Liver (tissue), 8 donors: ENCODE measurements at regions not wholly inside any gene's neighbourhood (a gene's known extent, or its start where the extent isn't known, plus 50 kb on each side); places are given as distances from the start of the nearest gene placed in this dataset.

ENCODE experiments used
- DNase-seq: peaks from one replicate; pipeline ENCODE4 v3.0.0-alpha.2; 2017; ENCODE audit warnings: low spot score
- H3K27ac ChIP-seq, 2 donors: one replicate each; pipeline ENCODE4 v1.7.0; 2013; ENCODE audit warnings: inconsistent platforms in 2 of 2, low read length in 2 of 2, control low read depth in 1 of 2, low read depth in 1 of 2, mild to moderate bottlenecking in 1 of 2
- H3K27me3 ChIP-seq, 4 donors: one replicate each; pipeline versions ENCODE4 v1.6.1 to v1.7.0; 2013; ENCODE audit warnings: low read length in 3 of 4, inconsistent platforms in 1 of 4, mild to moderate bottlenecking in 1 of 4, moderate library complexity in 1 of 4; ENCODE audit not compliant: control insufficient read depth in 4 of 4, insufficient read depth in 4 of 4
- H3K36me3 ChIP-seq, 4 donors: one replicate each; pipeline versions ENCODE4 v1.6.1 to v1.7.0; 2013; ENCODE audit warnings: low read length in 3 of 4, mild to moderate bottlenecking in 3 of 4, low read depth in 1 of 4, moderate library complexity in 1 of 4; ENCODE audit not compliant: control insufficient read depth in 4 of 4, insufficient read depth in 3 of 4
- H3K4me1 ChIP-seq, 4 donors: one replicate each; pipeline versions ENCODE4 v1.6.1 to v1.7.0; 2013; ENCODE audit warnings: low read length in 3 of 4, mild to moderate bottlenecking in 3 of 4, moderate library complexity in 1 of 4; ENCODE audit not compliant: control insufficient read depth in 4 of 4, insufficient read depth in 4 of 4
- H3K4me3 ChIP-seq, 3 donors: one replicate each; pipeline versions ENCODE4 v1.6.1 to v1.7.0; 2013; ENCODE audit warnings: low read length in 3 of 3, control low read depth in 1 of 3, low read depth in 1 of 3, mild to moderate bottlenecking in 1 of 3
- H3K9ac ChIP-seq, 2 donors: one replicate each; pipeline ENCODE4 v1.7.0; 2013; ENCODE audit warnings: low read length in 2 of 2, mild to moderate bottlenecking in 2 of 2, moderate library complexity in 2 of 2, control low read depth in 1 of 2, low read depth in 1 of 2
- H3K9me3 ChIP-seq, 4 donors: one replicate each; pipeline versions ENCODE4 v1.6.1 to v1.7.0; 2013; ENCODE audit warnings: low read length in 3 of 4; ENCODE audit not compliant: control insufficient read depth in 4 of 4
- EGR1 ChIP-seq, 2 donors: IDR thresholded peaks; 2 replicates each; pipeline ENCODE4 v1.6.1; 2016 to 2018; ENCODE audit warnings: antibody characterized with exemption in 2 of 2, low read depth in 2 of 2
- FOXA1 ChIP-seq: IDR thresholded peaks from 2 replicates; pipeline ENCODE4 v1.6.1; 2016; ENCODE audit warnings: antibody characterized with exemption
- FOXA2 ChIP-seq: IDR thresholded peaks from 2 replicates; pipeline ENCODE4 v1.6.1; 2016; ENCODE audit warnings: antibody characterized with exemption
- HNF4G ChIP-seq: IDR thresholded peaks from 2 replicates; pipeline ENCODE4 v1.6.1; 2016; ENCODE audit warnings: antibody characterized with exemption
- RAD21 ChIP-seq, 2 donors: IDR thresholded peaks; 2 replicates each; pipeline ENCODE4 v1.6.1; 2016; ENCODE audit warnings: antibody characterized with exemption in 2 of 2, mild to moderate bottlenecking in 2 of 2
- RXRA ChIP-seq, 2 donors: IDR thresholded peaks; 2 replicates each; pipeline ENCODE4 v1.6.1; 2017 to 2018; ENCODE audit warnings: antibody characterized with exemption in 2 of 2, mild to moderate bottlenecking in 1 of 2
- SP1 ChIP-seq: IDR thresholded peaks from 2 replicates; pipeline ENCODE4 v1.6.1; 2018; ENCODE audit warnings: antibody characterized with exemption, mild to moderate bottlenecking
- TAF1 ChIP-seq: conservative IDR thresholded peaks from 2 replicates; pipeline ENCODE4 v1.6.1; 2016; ENCODE audit warnings: antibody characterized with exemption, mild to moderate bottlenecking
- WGBS: extraction: QIAGEN DNeasy Blood & Tissue Kit; methylation state at CpG from one replicate; pipeline ENCODE4 v1.1.7; 2013; 5-methylcytosine and 5-hydroxymethylcytosine counted together
- TF ChIP-seq, protein P1 (sequence below): IDR thresholded peaks from 2 replicates; pipeline ENCODE4 v1.6.1; 2016; ENCODE audit warnings: antibody characterized with exemption
- TF ChIP-seq, protein P2 (sequence below): fragments of 150-350 bp; IDR thresholded peaks from 2 replicates; pipeline ENCODE4 v1.5.1; 2017; ENCODE audit warnings: improper control_type of control experiment, low read depth, low read length; ENCODE audit not compliant: missing input control
- TF ChIP-seq, protein P3 (sequence below): IDR thresholded peaks from 2 replicates; pipeline ENCODE4 v1.6.1; 2016; ENCODE audit warnings: antibody characterized with exemption, mild to moderate bottlenecking
- TF ChIP-seq, protein P4 (sequence below): IDR thresholded peaks from 2 replicates; pipeline ENCODE4 v1.6.1; 2016; ENCODE audit warnings: antibody characterized with exemption
- TF ChIP-seq, protein P5 (sequence below): IDR thresholded peaks from 2 replicates; pipeline ENCODE4 v1.6.1; 2016; ENCODE audit warnings: antibody characterized with exemption
- donor health status: healthy.
- donor health status: healthy.
- donor health status: healthy.
- donor health status: healthy.
- donor health status: healthy.

DNA sequence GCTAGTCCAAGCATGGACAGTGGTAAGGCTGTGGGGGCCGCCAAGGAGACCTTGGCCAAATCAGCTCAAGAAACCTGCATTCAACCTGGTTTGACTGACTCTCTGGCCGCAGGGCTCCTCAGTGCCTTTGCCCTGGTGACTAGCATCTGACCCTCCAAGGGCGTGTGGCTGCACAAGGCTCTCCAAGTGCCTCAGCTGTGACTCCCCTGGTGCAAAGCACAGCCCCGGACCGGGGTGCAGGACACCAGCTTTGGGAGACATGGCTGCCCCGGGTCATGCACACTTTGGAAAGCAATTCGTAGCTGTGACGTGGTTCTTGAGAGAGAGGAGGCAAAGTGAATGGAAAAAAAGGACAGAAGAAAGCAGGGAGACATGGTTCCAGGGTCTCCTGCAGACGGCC is 245.2 kb upstream of the IRX2 start:
- no peak for DNase-seq
- H3K9ac ChIP-seq: no peak overlapping the region
- 65% methylated on average over 9 of the region's 9 CpGs for WGBS
- no peak overlapping the region for H3K4me3 ChIP-seq
- no peaks in the 10 kb centered on the region for H3K36me3 ChIP-seq
- no peak overlapping the region for H3K27ac ChIP-seq
- TF ChIP-seq, protein P1, sequence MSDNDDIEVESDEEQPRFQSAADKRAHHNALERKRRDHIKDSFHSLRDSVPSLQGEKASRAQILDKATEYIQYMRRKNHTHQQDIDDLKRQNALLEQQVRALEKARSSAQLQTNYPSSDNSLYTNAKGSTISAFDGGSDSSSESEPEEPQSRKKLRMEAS: no peak
- TF ChIP-seq, protein P2, sequence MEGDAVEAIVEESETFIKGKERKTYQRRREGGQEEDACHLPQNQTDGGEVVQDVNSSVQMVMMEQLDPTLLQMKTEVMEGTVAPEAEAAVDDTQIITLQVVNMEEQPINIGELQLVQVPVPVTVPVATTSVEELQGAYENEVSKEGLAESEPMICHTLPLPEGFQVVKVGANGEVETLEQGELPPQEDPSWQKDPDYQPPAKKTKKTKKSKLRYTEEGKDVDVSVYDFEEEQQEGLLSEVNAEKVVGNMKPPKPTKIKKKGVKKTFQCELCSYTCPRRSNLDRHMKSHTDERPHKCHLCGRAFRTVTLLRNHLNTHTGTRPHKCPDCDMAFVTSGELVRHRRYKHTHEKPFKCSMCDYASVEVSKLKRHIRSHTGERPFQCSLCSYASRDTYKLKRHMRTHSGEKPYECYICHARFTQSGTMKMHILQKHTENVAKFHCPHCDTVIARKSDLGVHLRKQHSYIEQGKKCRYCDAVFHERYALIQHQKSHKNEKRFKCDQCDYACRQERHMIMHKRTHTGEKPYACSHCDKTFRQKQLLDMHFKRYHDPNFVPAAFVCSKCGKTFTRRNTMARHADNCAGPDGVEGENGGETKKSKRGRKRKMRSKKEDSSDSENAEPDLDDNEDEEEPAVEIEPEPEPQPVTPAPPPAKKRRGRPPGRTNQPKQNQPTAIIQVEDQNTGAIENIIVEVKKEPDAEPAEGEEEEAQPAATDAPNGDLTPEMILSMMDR: no peak
- TF ChIP-seq TAF1: no peak
- H3K9me3 ChIP-seq: peaks cover 0 to 1% (median under 1%) of the 10 kb centered on the region in 4 donors
- H3K27me3 ChIP-seq: no peaks in the 10 kb centered on the region
- no peaks in the 10 kb centered on the region for H3K4me1 ChIP-seq

DNA sequence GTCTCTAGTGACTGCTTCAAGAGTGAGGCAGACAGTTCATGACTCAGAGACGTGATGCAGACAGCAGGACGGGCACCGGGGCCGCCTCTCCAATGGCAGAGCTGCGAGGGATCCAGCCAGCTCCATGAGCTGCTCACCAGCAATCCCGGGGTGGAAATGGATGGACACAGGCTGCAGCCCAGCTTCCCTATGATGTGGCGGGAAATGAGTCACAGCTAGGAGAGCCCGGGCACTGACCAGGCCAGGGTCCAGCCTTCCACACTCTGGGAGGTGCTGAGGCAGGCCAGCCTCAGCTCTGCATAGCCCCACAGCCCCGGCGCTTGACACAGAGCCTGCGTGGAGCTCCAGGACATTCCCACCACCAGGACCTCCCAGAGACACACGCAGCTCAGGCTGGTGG is 244.8 kb upstream of the IRX2 start:
- Histone ChIP-seq H3K27me3 (no peaks in the 10 kb centered on the region), H3K4me1 (no peaks in the 10 kb centered on the region), H3K27ac (no peak overlapping the region), H3K9ac (no peak overlapping the region), H3K36me3 (no peaks in the 10 kb centered on the region), H3K4me3 (no peak overlapping the region), H3K9me3 (no peaks in the 10 kb centered on the region)
- 73% methylated on average over 12 of the region's 12 CpGs for WGBS
- TF ChIP-seq, protein P3, sequence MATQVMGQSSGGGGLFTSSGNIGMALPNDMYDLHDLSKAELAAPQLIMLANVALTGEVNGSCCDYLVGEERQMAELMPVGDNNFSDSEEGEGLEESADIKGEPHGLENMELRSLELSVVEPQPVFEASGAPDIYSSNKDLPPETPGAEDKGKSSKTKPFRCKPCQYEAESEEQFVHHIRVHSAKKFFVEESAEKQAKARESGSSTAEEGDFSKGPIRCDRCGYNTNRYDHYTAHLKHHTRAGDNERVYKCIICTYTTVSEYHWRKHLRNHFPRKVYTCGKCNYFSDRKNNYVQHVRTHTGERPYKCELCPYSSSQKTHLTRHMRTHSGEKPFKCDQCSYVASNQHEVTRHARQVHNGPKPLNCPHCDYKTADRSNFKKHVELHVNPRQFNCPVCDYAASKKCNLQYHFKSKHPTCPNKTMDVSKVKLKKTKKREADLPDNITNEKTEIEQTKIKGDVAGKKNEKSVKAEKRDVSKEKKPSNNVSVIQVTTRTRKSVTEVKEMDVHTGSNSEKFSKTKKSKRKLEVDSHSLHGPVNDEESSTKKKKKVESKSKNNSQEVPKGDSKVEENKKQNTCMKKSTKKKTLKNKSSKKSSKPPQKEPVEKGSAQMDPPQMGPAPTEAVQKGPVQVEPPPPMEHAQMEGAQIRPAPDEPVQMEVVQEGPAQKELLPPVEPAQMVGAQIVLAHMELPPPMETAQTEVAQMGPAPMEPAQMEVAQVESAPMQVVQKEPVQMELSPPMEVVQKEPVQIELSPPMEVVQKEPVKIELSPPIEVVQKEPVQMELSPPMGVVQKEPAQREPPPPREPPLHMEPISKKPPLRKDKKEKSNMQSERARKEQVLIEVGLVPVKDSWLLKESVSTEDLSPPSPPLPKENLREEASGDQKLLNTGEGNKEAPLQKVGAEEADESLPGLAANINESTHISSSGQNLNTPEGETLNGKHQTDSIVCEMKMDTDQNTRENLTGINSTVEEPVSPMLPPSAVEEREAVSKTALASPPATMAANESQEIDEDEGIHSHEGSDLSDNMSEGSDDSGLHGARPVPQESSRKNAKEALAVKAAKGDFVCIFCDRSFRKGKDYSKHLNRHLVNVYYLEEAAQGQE: no peak
- TF ChIP-seq HNF4G: no peak
- TF ChIP-seq, protein P2: no peak
- TF ChIP-seq FOXA2: no peak
- no peak for TF ChIP-seq SP1
- TF ChIP-seq, protein P1: no peak
- TF ChIP-seq, protein P4, sequence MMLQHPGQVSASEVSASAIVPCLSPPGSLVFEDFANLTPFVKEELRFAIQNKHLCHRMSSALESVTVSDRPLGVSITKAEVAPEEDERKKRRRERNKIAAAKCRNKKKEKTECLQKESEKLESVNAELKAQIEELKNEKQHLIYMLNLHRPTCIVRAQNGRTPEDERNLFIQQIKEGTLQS: no peak
- no peak for TF ChIP-seq TAF1
- no peak for TF ChIP-seq RXRA (IDR thresholded peaks at IDR 0.05)
- no peak for TF ChIP-seq RAD21 (IDR thresholded peaks at IDR 0.05)
- TF ChIP-seq FOXA1: no peak
- no peak for TF ChIP-seq EGR1 (IDR thresholded peaks at IDR 0.05; ENCODE audit: low read depth in 2 of 2)
- TF ChIP-seq, protein P5, sequence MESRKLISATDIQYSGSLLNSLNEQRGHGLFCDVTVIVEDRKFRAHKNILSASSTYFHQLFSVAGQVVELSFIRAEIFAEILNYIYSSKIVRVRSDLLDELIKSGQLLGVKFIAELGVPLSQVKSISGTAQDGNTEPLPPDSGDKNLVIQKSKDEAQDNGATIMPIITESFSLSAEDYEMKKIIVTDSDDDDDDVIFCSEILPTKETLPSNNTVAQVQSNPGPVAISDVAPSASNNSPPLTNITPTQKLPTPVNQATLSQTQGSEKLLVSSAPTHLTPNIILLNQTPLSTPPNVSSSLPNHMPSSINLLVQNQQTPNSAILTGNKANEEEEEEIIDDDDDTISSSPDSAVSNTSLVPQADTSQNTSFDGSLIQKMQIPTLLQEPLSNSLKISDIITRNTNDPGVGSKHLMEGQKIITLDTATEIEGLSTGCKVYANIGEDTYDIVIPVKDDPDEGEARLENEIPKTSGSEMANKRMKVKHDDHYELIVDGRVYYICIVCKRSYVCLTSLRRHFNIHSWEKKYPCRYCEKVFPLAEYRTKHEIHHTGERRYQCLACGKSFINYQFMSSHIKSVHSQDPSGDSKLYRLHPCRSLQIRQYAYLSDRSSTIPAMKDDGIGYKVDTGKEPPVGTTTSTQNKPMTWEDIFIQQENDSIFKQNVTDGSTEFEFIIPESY: no peak
- DNase-seq: no peak
